AG09319 (cell line): ENCODE measurements at regions not wholly inside any gene's neighbourhood (a gene's known extent, or its start where the extent isn't known, plus 50 kb on each side); places are given as distances from the start of the nearest gene placed in this dataset.

Source experiments
- DNase-seq: peaks from one replicate; pipeline ENCODE4 v3.0.0-alpha.2; 2010; ENCODE audit warnings: low read depth; ENCODE audit errors: extremely low read depth
- TF ChIP-seq, protein P1 (sequence below): IDR thresholded peaks from 2 replicates; pipeline ENCODE4 v1.5.1; 2011; ENCODE audit warnings: low read depth, mild to moderate bottlenecking, inconsistent platforms, low read length, moderate library complexity

DNA sequence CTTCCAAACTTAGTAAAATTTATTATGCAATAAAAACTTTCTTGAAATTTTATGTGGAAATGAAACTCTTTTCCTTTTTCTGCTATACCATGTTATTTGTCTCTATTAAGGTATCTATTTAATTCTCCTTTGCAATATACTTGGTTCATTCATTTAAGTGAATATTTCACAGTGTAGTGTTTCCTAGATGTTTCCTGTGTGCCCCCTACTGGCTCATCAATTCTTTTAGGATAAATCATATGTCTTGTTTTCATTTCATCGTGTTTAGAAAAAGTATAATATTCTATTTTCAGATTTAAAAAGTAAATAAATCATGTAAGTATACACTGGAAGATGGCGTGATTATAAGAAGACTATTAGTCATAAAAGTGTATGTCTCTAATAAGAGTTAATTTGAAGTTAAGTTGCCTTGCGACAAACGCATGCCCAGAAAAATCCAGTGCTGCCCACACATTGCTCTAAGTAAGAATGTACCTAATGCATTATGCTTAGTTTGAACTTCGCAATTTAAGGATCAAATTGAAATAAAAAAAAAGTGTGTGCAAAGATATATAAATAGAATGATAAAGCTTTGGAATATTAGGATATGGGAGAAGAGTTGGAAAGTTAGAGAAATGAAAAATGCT is 525.4 kb downstream of the KCNJ3 start:
- TF ChIP-seq, protein P1, sequence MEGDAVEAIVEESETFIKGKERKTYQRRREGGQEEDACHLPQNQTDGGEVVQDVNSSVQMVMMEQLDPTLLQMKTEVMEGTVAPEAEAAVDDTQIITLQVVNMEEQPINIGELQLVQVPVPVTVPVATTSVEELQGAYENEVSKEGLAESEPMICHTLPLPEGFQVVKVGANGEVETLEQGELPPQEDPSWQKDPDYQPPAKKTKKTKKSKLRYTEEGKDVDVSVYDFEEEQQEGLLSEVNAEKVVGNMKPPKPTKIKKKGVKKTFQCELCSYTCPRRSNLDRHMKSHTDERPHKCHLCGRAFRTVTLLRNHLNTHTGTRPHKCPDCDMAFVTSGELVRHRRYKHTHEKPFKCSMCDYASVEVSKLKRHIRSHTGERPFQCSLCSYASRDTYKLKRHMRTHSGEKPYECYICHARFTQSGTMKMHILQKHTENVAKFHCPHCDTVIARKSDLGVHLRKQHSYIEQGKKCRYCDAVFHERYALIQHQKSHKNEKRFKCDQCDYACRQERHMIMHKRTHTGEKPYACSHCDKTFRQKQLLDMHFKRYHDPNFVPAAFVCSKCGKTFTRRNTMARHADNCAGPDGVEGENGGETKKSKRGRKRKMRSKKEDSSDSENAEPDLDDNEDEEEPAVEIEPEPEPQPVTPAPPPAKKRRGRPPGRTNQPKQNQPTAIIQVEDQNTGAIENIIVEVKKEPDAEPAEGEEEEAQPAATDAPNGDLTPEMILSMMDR, result no peak
- DNase-seq, result no peak

DNA sequence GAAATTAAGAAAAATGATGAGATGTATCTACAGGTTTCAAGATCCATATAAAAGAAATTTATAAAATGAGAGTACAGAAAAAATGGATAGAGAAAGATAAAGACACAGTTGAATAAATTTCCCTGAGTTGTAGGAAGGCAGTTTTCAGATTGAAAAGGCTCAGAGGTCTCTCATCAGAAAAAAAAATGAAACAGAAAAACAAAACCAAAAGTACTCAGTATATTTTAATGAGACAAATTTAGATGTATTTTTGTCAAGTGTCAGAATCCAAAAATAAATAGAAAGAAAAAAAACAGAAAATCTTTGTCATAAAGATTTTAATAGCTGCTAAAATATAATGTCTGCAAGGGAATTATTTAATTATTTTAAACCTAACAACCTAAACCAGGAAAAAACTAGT is 520.5 kb downstream of the KCNJ3 start:
- DNase-seq, result no peak
- TF ChIP-seq, protein P1, result no peak

DNA sequence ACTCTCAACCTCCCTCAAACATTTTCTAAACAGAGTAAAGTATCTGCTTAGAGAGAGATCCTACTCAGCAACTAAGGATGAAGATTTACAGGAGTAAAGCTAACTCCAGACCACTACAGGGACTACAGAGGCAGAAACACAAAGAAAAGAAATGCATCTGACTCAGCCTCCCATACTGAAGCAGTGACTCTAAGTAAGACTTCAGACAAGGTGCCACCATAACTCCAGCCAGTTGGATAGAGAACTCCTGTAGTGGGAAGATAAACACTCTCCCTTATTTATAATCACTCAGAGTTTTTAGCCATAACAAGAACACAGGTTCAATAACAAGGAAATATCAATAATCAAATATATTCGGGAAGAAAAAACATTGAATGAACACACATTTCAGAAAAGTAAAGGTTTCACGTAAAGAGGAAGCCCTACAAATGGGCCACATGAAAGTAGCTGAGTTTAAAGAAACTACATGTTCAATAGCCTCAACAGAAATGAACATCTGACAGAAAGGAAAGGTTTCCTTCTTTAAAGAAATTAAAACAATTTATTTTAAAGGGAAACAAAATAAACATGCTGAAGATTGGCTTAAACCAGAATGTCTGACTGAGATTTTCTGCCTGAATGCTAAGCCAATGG is 519.9 kb downstream of the KCNJ3 start:
- no peak for DNase-seq
- TF ChIP-seq, protein P1, result no peak

DNA sequence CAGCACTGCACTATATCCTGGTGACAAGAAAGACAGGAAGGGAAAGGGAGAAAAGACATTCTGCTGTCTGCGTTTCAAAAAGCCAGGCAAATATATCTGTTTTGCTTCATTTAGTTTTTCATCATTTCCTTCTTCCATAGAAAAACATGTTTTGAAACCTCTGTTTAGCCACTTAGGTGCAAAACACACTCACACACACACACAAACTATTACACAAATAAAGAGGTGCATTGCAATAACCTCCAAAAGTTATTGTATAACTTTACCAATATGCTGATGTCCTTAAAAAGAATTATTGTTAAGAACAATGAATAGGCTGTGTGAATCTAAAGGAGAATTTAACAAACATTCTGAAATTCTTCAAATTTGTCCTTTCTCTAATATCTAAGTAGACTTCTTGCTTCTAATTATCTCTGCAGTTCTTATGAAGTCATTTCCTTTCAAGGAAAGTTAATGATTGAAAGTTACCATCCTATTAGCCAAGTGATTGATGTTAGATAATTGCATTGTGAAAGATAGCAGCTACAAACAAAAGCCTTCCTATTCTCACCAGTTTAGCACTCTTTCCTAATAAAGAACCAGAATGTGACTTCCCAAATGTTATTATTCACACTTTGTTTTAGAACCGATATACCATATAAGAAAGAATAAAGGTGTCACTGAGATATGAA is 516.7 kb downstream of the KCNJ3 start:
- no peak for DNase-seq

DNA sequence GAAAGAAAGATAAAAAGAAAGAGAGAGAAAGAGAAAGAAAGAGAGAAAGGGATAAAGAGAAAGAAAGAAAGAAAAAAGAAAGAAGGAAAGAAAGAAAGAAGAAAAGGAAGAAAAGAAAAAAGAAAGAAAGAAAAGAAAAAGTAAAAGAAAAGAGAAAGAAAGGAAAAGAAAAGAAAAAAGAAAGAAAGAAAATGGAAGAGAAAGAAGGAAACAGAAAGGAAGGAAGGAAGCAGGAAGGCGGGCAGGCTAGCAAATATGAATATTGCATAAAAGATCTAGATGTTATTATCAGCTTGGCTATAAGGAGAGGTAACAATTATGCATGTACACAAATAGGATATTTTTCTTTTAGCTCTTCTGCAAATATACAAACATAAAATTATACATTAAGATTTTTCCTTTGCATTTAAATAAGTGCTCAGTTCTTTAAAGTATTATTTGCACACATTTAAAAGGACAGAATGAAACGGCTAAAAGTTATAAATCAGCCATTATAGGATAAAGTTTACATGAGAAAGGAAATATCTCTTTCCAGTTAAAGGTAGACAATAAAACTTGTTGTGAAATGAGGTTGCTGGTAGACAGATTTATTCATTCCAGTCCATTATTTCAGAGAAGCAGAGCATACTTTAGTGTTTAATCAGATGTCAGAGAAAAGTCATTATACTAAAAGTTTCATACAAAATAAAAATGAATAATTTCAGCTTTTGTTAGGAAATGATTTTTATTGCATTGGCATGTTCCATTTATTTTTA is 511.4 kb downstream of the KCNJ3 start:
- TF ChIP-seq, protein P1, result no peak
- DNase-seq, result no peak

More for the DNA sequence above, 516.7 kb downstream of the KCNJ3 start:
- TF ChIP-seq, protein P1, result no peak

DNA sequence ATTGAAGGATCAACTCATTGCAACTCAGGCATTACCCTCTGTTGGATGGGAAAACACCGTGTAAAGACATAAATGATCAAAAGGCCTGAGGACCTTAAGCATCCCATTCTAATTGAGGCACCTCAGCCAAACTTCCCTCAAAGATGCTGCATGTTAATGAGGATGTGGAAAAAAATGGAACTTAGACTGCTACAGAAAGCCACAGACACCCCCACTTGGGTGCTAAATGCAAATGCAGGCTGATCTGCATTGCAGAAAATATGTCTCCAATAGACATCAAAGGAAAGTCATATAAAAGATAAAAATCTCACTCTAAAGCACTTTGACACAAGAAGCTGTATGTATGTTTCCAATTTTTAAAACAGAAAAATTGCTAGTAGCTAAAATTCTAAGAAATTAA is 504.7 kb downstream of the KCNJ3 start:
- no peak for DNase-seq
- TF ChIP-seq, protein P1, result no peak
